Upper lobe of right lung (tissue), 1 donor: ENCODE measurements at regions not wholly inside any gene's neighbourhood (a gene's known extent, or its start where the extent isn't known, plus 50 kb on each side); places are given as distances from the start of the nearest gene placed in this dataset.

ENCODE experiments used
- ATAC-seq: fragments of 200-7000 bp; cut with Tn5 transposase; one replicate; pipeline ENCODE4 v1.9.1; 2020; ENCODE audit warnings: mild to moderate bottlenecking, moderate library complexity
- DNase-seq: peaks from one replicate; pipeline ENCODE4 v3.0.0-alpha.2; 2020
- H3K27ac ChIP-seq: fragments of 200-600 bp; one replicate; pipeline ENCODE4 v1.8.0; 2022
- H3K27me3 ChIP-seq: fragments of 200-600 bp; one replicate; pipeline ENCODE4 v1.8.0; 2022; ENCODE audit warnings: mild to moderate bottlenecking
- H3K36me3 ChIP-seq: fragments of 200-600 bp; one replicate; pipeline ENCODE4 v1.8.0; 2022
- H3K4me1 ChIP-seq: fragments of 200-600 bp; one replicate; pipeline ENCODE4 v1.8.0; 2022
- H3K4me3 ChIP-seq: fragments of 200-600 bp; one replicate; pipeline ENCODE4 v1.8.0; 2022; ENCODE audit warnings: mild to moderate bottlenecking
- H3K9me3 ChIP-seq: fragments of 200-600 bp; one replicate; pipeline ENCODE4 v1.8.0; 2022
- intact Hi-C: fragments of 100-400 bp; cut with DNase I; formaldehyde crosslinking; loops from one replicate; pipeline ENCODE4 v1.11.0; 2022
- TF ChIP-seq, protein P1 (sequence below): fragments of 200-600 bp; IDR thresholded peaks from one replicate; pipeline ENCODE4 v1.8.0; 2022; ENCODE audit warnings: antibody characterized with exemption
- donor health status: DM: no; HTN: yes; CAD: no; lungs with severe emphysema.

DNA sequence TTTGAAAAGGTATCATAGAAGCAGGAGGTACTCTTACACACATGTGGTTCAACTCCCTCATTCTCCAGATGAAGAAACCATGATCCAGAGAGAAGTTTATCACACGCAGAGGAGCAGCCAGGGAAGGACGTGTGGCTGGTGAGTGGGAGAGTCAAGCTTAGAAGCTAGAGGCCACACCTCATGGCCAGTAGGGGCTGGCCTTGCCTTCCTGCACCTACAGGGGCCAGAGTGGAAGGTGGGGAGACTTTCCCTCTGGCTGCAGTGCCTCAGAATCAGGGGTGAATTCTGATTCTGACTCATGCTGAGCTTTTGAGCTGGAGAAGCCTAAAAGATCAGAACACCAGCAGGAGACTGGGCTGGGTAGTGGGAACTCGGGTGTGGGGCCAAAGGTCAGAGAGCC is 1067.9 kb downstream of the BCL11B start:
- H3K27me3 ChIP-seq: no peaks in the 10 kb centered on the region
- no peaks in the 10 kb centered on the region for H3K4me1 ChIP-seq
- H3K4me3 ChIP-seq: no peak overlapping the region
- DNase-seq (no peak), ATAC-seq (no peak)
- intact Hi-C loops: no loop called here
- no peaks in the 10 kb centered on the region for H3K36me3 ChIP-seq
- H3K27ac ChIP-seq: no peak overlapping the region
- TF ChIP-seq, protein P1, sequence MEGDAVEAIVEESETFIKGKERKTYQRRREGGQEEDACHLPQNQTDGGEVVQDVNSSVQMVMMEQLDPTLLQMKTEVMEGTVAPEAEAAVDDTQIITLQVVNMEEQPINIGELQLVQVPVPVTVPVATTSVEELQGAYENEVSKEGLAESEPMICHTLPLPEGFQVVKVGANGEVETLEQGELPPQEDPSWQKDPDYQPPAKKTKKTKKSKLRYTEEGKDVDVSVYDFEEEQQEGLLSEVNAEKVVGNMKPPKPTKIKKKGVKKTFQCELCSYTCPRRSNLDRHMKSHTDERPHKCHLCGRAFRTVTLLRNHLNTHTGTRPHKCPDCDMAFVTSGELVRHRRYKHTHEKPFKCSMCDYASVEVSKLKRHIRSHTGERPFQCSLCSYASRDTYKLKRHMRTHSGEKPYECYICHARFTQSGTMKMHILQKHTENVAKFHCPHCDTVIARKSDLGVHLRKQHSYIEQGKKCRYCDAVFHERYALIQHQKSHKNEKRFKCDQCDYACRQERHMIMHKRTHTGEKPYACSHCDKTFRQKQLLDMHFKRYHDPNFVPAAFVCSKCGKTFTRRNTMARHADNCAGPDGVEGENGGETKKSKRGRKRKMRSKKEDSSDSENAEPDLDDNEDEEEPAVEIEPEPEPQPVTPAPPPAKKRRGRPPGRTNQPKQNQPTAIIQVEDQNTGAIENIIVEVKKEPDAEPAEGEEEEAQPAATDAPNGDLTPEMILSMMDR: no peak
- H3K9me3 ChIP-seq: no peaks in the 10 kb centered on the region

DNA sequence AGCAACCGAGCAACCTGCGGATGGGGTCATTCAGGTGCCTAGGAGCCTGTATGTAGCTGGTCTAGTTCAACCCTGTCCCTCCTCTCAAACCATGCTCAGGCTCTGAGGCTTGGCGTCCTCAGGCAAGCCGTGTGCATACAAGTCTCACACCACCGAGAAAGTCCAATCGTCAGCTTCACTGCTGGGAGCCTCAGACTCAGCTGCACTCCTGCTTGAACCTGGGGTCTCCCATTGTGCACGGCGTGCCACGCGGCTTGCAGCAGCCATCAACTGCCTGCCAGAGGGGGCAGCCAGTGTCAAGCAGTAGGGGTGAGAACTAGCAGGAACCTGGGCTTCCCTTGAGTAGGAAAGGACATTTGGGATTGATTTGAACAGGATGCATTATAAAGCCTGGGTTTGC is 1064.6 kb downstream of the BCL11B start:
- no peak overlapping the region for H3K4me3 ChIP-seq
- no peak overlapping the region for H3K27ac ChIP-seq
- no peaks in the 10 kb centered on the region for H3K9me3 ChIP-seq
- no peak for ATAC-seq
- no peak for DNase-seq
- H3K27me3 ChIP-seq: no peaks in the 10 kb centered on the region
- H3K4me1 ChIP-seq: no peaks in the 10 kb centered on the region
- H3K36me3 ChIP-seq: no peaks in the 10 kb centered on the region
- intact Hi-C loops: no loop called here
- TF ChIP-seq, protein P1: no peak

DNA sequence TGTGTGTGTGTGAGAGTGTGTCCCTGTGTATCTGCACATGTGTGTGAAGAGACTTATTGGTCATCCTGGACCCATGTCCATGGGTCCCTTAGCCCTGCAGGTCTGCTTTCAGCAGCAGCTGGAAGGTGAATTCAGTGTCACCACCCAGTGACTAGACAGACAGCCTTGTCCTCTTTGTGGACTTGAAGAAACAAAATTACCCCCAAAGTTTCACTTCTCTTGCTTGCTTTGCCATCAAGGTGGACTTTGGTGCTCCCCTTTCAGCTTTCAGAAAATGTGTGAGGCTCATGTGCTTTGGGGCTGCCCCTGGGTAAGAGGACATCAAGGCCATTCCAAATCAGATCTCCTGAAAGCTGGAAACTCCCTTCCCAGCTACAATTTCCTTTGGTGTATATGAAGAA is 1063.8 kb downstream of the BCL11B start:
- TF ChIP-seq, protein P1: no peak
- H3K4me3 ChIP-seq: no peak overlapping the region
- H3K27me3 ChIP-seq: no peaks in the 10 kb centered on the region
- H3K9me3 ChIP-seq: no peaks in the 10 kb centered on the region
- H3K36me3 ChIP-seq: no peaks in the 10 kb centered on the region
- DNase-seq: no peak
- intact Hi-C loops: no loop called here
- no peak overlapping the region for H3K27ac ChIP-seq
- no peak for ATAC-seq
- H3K4me1 ChIP-seq: no peaks in the 10 kb centered on the region

DNA sequence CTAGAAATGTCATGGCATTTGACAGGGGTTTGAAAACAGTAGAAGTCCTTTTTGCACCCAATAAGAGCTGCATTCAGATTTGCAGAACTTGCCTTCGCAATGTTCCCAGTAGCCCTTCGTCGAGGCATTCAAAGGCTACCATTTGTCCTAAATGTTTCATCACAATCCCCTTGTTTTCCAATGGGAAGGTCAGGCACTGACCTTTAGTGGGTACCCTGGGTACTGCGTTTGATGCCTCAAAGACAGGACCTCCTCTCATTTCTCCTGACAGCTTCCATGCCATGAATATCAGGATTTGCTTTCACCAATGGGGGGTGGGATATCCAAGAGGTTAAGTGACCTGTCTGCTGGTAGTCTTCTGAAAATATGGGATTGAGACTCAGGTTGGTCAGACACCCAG is 1063.1 kb downstream of the BCL11B start:
- Histone ChIP-seq H3K9me3 (no peaks in the 10 kb centered on the region), H3K36me3 (no peaks in the 10 kb centered on the region), H3K27ac (no peak overlapping the region), H3K4me1 (no peaks in the 10 kb centered on the region), H3K27me3 (no peaks in the 10 kb centered on the region), H3K4me3 (no peak overlapping the region)
- ATAC-seq (no peak), DNase-seq (no peak)
- intact Hi-C loops: no loop called here
- TF ChIP-seq, protein P1: no peak

DNA sequence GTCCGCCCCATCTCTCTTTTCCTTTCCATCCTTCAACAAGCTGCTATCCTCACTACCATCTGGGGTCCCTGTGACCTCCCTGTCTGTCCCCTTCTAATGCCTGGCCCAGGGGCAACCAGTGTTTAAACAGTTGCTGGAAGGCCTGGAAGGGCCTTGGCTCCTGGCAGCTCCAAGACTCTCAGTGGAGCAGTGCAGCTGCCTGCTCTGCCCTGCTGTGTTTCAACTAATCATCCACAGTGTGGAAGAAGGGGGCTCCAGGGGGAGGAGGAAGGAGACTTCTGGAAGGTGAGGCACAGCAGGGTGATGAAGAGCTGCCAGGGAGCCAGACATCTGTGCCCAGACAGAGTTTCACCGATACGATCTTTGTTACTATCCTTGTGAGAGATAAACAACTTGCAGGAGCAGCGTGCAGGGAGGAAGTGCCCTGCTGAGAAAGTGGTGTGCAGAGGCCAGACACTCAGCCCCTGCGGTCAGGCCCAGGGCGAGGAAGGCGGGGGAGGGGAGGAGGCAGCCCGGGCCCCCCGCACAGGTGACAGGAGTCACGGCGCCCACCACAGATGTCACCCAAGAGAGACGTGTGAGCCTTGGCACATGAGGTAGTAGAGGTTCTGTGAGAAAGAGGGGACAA is 1061.8 kb downstream of the BCL11B start:
- H3K27me3 ChIP-seq: no peaks in the 10 kb centered on the region
- ATAC-seq: peak; percentile 34

More for the DNA sequence above, 1061.8 kb downstream of the BCL11B start:
- DNase-seq: no peak
- TF ChIP-seq, protein P1: no peak
- intact Hi-C loops: no loop called here
- Histone ChIP-seq H3K9me3 (no peaks in the 10 kb centered on the region), H3K4me3 (no peak overlapping the region), H3K36me3 (no peaks in the 10 kb centered on the region), H3K4me1 (no peaks in the 10 kb centered on the region), H3K27ac (no peak overlapping the region)
